ENCODE measurements at regions not wholly inside any gene's neighbourhood (a gene's known extent, or its start where the extent isn't known, plus 50 kb on each side); places are given as distances from the start of the nearest gene placed in this dataset.

- H3K27me3 ChIP-seq, result no peaks in the 10 kb centered on the region
- no peak overlapping the region for H3K27ac ChIP-seq
- H3K9me3 ChIP-seq, result no peaks in the 10 kb centered on the region
- H3K4me3 ChIP-seq (replicated peaks in 1 of 3), result no peak overlapping the region
- intact Hi-C loops (cut with DNase I), result no loop called here
- no peaks in the 10 kb centered on the region for H3K4me1 ChIP-seq
- H3K36me3 ChIP-seq, result no peaks in the 10 kb centered on the region
- TF ChIP-seq POLR2A (IDR thresholded peaks at IDR 0.05) (no peak), CTCF (IDR thresholded peaks at IDR 0.05) (no peak)
- DNase-seq, result no peak
Measured at GRCh38 chr9:28999057-28999456, 1425.8 kb upstream of the C9orf72 start.

- WGBS, 2 donors, result 87 to 89% methylated on average over 3 of the region's 3 CpGs
- Histone ChIP-seq H3K9me3 (no peaks in the 10 kb centered on the region), H3K27ac (no peak overlapping the region), H3K4me1 (no peaks in the 10 kb centered on the region), H3K36me3 (no peaks in the 10 kb centered on the region), H3K4me3 (replicated peaks in 1 of 3) (no peak overlapping the region), H3K27me3 (no peaks in the 10 kb centered on the region)
- DNase-seq, result no peak
- intact Hi-C loops (cut with DNase I), result no loop called here
- no peak for TF ChIP-seq POLR2A (IDR thresholded peaks at IDR 0.05)
Measured at GRCh38 chr9:28999806-29000205, 1426.5 kb upstream of the C9orf72 start.

- Histone ChIP-seq H3K4me1 (no peaks in the 10 kb centered on the region), H3K4me3 (replicated peaks in 1 of 3) (no peak overlapping the region), H3K9me3 (no peaks in the 10 kb centered on the region), H3K27me3 (no peaks in the 10 kb centered on the region), H3K36me3 (no peaks in the 10 kb centered on the region), H3K27ac (no peak overlapping the region)
- TF ChIP-seq POLR2A (IDR thresholded peaks at IDR 0.05), result no peak
- TF ChIP-seq CTCF (IDR thresholded peaks at IDR 0.05), result no peak
- DNase-seq, result no peak
- 75 to 76% methylated on average over 3 of the region's 3 CpGs for WGBS, 2 donors
- intact Hi-C loops (cut with DNase I), result no loop called here
Measured at GRCh38 chr9:29001006-29001405, 1427.7 kb upstream of the C9orf72 start.

- TF ChIP-seq POLR2A (IDR thresholded peaks at IDR 0.05) (no peak), CTCF (IDR thresholded peaks at IDR 0.05) (no peak)
- Histone ChIP-seq H3K27ac (no peak overlapping the region), H3K27me3 (no peaks in the 10 kb centered on the region), H3K9me3 (no peaks in the 10 kb centered on the region), H3K36me3 (no peaks in the 10 kb centered on the region), H3K4me1 (no peaks in the 10 kb centered on the region), H3K4me3 (replicated peaks in 1 of 3) (no peak overlapping the region)
- WGBS, 2 donors, result 60 to 75% methylated on average over 1 of the region's 1 CpG
- DNase-seq, result no peak
- intact Hi-C loops (cut with DNase I), result no loop called here
Measured at GRCh38 chr9:29004988-29005387, 1431.7 kb upstream of the C9orf72 start.

- DNase-seq, result no peak
- 53 to 59% methylated on average over 4 of the region's 4 CpGs for WGBS, 2 donors
- no peaks in the 10 kb centered on the region for H3K36me3 ChIP-seq
- intact Hi-C loops (cut with DNase I), result no loop called here
- H3K27ac ChIP-seq, result no peak overlapping the region
- H3K4me3 ChIP-seq (replicated peaks in 1 of 3), result no peak overlapping the region
- no peaks in the 10 kb centered on the region for H3K4me1 ChIP-seq
- H3K27me3 ChIP-seq, result no peaks in the 10 kb centered on the region
- TF ChIP-seq POLR2A (IDR thresholded peaks at IDR 0.05) (no peak), CTCF (IDR thresholded peaks at IDR 0.05) (no peak)
- no peaks in the 10 kb centered on the region for H3K9me3 ChIP-seq
Measured at GRCh38 chr9:29006628-29007027, 1433.3 kb upstream of the C9orf72 start.

- Histone ChIP-seq H3K27ac (no peak overlapping the region), H3K4me1 (no peaks in the 10 kb centered on the region), H3K9me3 (no peaks in the 10 kb centered on the region), H3K27me3 (no peaks in the 10 kb centered on the region), H3K4me3 (replicated peaks in 1 of 3) (no peak overlapping the region), H3K36me3 (no peaks in the 10 kb centered on the region)
- DNase-seq, result no peak
- intact Hi-C loops (cut with DNase I), result no loop called here
- WGBS, 2 donors, result 79 to 92% methylated on average over 2 of the region's 2 CpGs
- no peak for TF ChIP-seq CTCF (IDR thresholded peaks at IDR 0.05)
- TF ChIP-seq POLR2A (IDR thresholded peaks at IDR 0.05), result no peak
Measured at GRCh38 chr9:29012911-29013310, 1439.6 kb upstream of the C9orf72 start.

Measured in thyroid gland (tissue), 4 donors.